Activated naive CD4-positive, alpha-beta T cell treated with anti-CD3 and anti-CD28 coated beads, Interleukin-2, amount 50 U/mL, for 72 hours (primary cell): ENCODE measurements at regions not wholly inside any gene's neighbourhood (a gene's known extent, or its start where the extent isn't known, plus 50 kb on each side); places are given as distances from the start of the nearest gene placed in this dataset.

ENCODE experiments used
- ATAC-seq, 2 donors: fragments of 150-1000 bp; cut with Tn5 transposase; 2 replicates each; pipeline ENCODE4 v1.10.0; 2021; ENCODE audit warnings: mild to moderate bottlenecking in 2 of 2, moderate library complexity in 2 of 2
- DNase-seq, 2 donors: peaks; one replicate each; pipeline ENCODE4 v3.0.0; 2021 to 2022; ENCODE audit warnings: low spot score in 2 of 2
- H3K27ac Mint-ChIP-seq, 2 donors: one replicate each; pipeline ENCODE4 v1.8.0; 2022; ENCODE audit warnings: mild to moderate bottlenecking in 2 of 2, mixed read lengths in 2 of 2
- H3K36me3 Mint-ChIP-seq, 2 donors: one replicate each; pipeline ENCODE4 v1.8.0; 2022; ENCODE audit warnings: mixed read lengths in 2 of 2
- H3K9me3 Mint-ChIP-seq, 2 donors: one replicate each; pipeline ENCODE4 v1.8.0; 2022; ENCODE audit warnings: mixed read lengths in 2 of 2

GRCh38 chr4:106700321-106700720 lies 331.7 kb upstream of the GIMD1 start:
- DNase-seq (no peak), ATAC-seq (no peak)
- Mint-ChIP-seq H3K27ac (no peak overlapping the region), H3K9me3 (peaks cover 13 to 25% of the 10 kb centered on the region in 2 donors), H3K36me3 (no peaks in the 10 kb centered on the region)

- DNase-seq = no peak
- Mint-ChIP-seq H3K9me3 (peaks cover 21 to 29% of the 10 kb centered on the region in 2 donors), H3K27ac (no peak overlapping the region), H3K36me3 (no peaks in the 10 kb centered on the region)
- no peak for ATAC-seq
Observed at GRCh38 chr4:106698621-106699195, 330.1 kb upstream of the GIMD1 start.

- H3K27ac Mint-ChIP-seq = no peak overlapping the region
- DNase-seq = no peak
- H3K9me3 Mint-ChIP-seq = peaks cover 13 to 24% of the 10 kb centered on the region in 2 donors
Observed at GRCh38 chr4:106695501-106696262, 327.1 kb upstream of the GIMD1 start.

GRCh38 chr4:106694232-106694631 lies 325.7 kb upstream of the GIMD1 start:
- H3K36me3 Mint-ChIP-seq = no peaks in the 10 kb centered on the region
- ATAC-seq (no peak), DNase-seq (no peak)
- no peak overlapping the region for H3K27ac Mint-ChIP-seq
- peaks cover 13 to 24% of the 10 kb centered on the region in 2 donors for H3K9me3 Mint-ChIP-seq

More at GRCh38 chr4:106695501-106696262, 327.1 kb upstream of the GIMD1 start:
- no peaks in the 10 kb centered on the region for H3K36me3 Mint-ChIP-seq
- ATAC-seq = no peak

GRCh38 chr4:106691749-106692148 lies 323.2 kb upstream of the GIMD1 start:
- no peak overlapping the region for H3K27ac Mint-ChIP-seq
- ATAC-seq (no peak), DNase-seq (no peak)
- H3K9me3 Mint-ChIP-seq = peaks cover 12 to 17% of the 10 kb centered on the region in 2 donors
- H3K36me3 Mint-ChIP-seq = no peaks in the 10 kb centered on the region

GRCh38 chr4:106690487-106690886 lies 321.9 kb upstream of the GIMD1 start:
- H3K36me3 Mint-ChIP-seq = no peaks in the 10 kb centered on the region
- no peak overlapping the region for H3K27ac Mint-ChIP-seq
- DNase-seq = no peak
- ATAC-seq = no peak
- peaks cover 17% of the 10 kb centered on the region in 2 donors for H3K9me3 Mint-ChIP-seq

GRCh38 chr4:106687026-106687425 lies 318.4 kb upstream of the GIMD1 start:
- no peak for ATAC-seq

GRCh38 chr4:106681381-106681921 lies 312.9 kb upstream of the GIMD1 start:
- ATAC-seq = no peak
- no peak for DNase-seq
- Mint-ChIP-seq H3K9me3 (peaks cover 22 to 25% of the 10 kb centered on the region in 2 donors), H3K36me3 (peaks cover 0 to 7% of the 10 kb centered on the region in 2 donors), H3K27ac (no peak overlapping the region)

More at GRCh38 chr4:106687026-106687425, 318.4 kb upstream of the GIMD1 start:
- peaks cover 0 to 4% of the 10 kb centered on the region in 2 donors for H3K36me3 Mint-ChIP-seq
- DNase-seq = no peak
- peaks cover 17 to 18% of the 10 kb centered on the region in 2 donors for H3K9me3 Mint-ChIP-seq
- H3K27ac Mint-ChIP-seq = no peak overlapping the region

- no peak overlapping the region for H3K27ac Mint-ChIP-seq
- no peak for ATAC-seq
- peaks cover 0 to 7% of the 10 kb centered on the region in 2 donors for H3K36me3 Mint-ChIP-seq
- no peak for DNase-seq
- peaks cover 19 to 22% of the 10 kb centered on the region in 2 donors for H3K9me3 Mint-ChIP-seq
Observed at GRCh38 chr4:106679063-106679462, 310.5 kb upstream of the GIMD1 start.

GRCh38 chr4:106677213-106677612 lies 308.6 kb upstream of the GIMD1 start:
- Mint-ChIP-seq H3K9me3 (peaks cover 18 to 21% of the 10 kb centered on the region in 2 donors), H3K36me3 (peaks cover 0 to 11% of the 10 kb centered on the region in 2 donors), H3K27ac (no peak overlapping the region)
- ATAC-seq = no peak
- DNase-seq = no peak

GRCh38 chr4:106676173-106676921 lies 307.8 kb upstream of the GIMD1 start:
- ATAC-seq = no peak
- Mint-ChIP-seq H3K9me3 (peaks cover 14 to 16% of the 10 kb centered on the region in 2 donors), H3K36me3 (peaks cover 0 to 6% of the 10 kb centered on the region in 2 donors)

GRCh38 chr4:106671716-106672115 lies 303.1 kb upstream of the GIMD1 start:
- ATAC-seq (no peak), DNase-seq (no peak)
- peaks cover 6 to 13% of the 10 kb centered on the region in 2 donors for H3K9me3 Mint-ChIP-seq
- H3K36me3 Mint-ChIP-seq = peaks cover 0 to 6% of the 10 kb centered on the region in 2 donors
- no peak overlapping the region for H3K27ac Mint-ChIP-seq

More at GRCh38 chr4:106676173-106676921, 307.8 kb upstream of the GIMD1 start:
- DNase-seq = no peak
- H3K27ac Mint-ChIP-seq = no peak overlapping the region

GRCh38 chr4:106670976-106671375 lies 302.4 kb upstream of the GIMD1 start:
- ATAC-seq = no peak
- H3K36me3 Mint-ChIP-seq = peaks cover 0 to 6% of the 10 kb centered on the region in 2 donors
- no peak overlapping the region for H3K27ac Mint-ChIP-seq
- DNase-seq = no peak
- peaks cover 6 to 16% of the 10 kb centered on the region in 2 donors for H3K9me3 Mint-ChIP-seq

GRCh38 chr4:106659371-106659770 lies 290.8 kb upstream of the GIMD1 start:
- ATAC-seq (no peak), DNase-seq (no peak)
- Mint-ChIP-seq H3K27ac (no peak overlapping the region), H3K9me3 (peaks cover 0 to 3% of the 10 kb centered on the region in 2 donors), H3K36me3 (no peaks in the 10 kb centered on the region)

- ATAC-seq (no peak), DNase-seq (no peak)
- no peaks in the 10 kb centered on the region for H3K9me3 Mint-ChIP-seq
- H3K27ac Mint-ChIP-seq = no peak overlapping the region
- no peaks in the 10 kb centered on the region for H3K36me3 Mint-ChIP-seq
Observed at GRCh38 chr4:106652095-106652494, 283.5 kb upstream of the GIMD1 start.

- peaks cover 3 to 4% of the 10 kb centered on the region in 2 donors for H3K9me3 Mint-ChIP-seq
- no peaks in the 10 kb centered on the region for H3K36me3 Mint-ChIP-seq
- no peak overlapping the region for H3K27ac Mint-ChIP-seq
- ATAC-seq (no peak), DNase-seq (no peak)
Observed at GRCh38 chr4:106650701-106651100, 282.1 kb upstream of the GIMD1 start.

- no peak for ATAC-seq
- no peak for DNase-seq
- H3K9me3 Mint-ChIP-seq = peaks cover 4 to 15% of the 10 kb centered on the region in 2 donors
- H3K27ac Mint-ChIP-seq = no peak overlapping the region
- no peaks in the 10 kb centered on the region for H3K36me3 Mint-ChIP-seq
Observed at GRCh38 chr4:106647451-106647850, 278.9 kb upstream of the GIMD1 start.
